Liver (tissue), 8 donors: ENCODE measurements at regions not wholly inside any gene's neighbourhood (a gene's known extent, or its start where the extent isn't known, plus 50 kb on each side); places are given as distances from the start of the nearest gene placed in this dataset.
"Not testable (repeated sequence)": the region's sequence is repeated elsewhere in the genome, so short reads cannot be mapped to it uniquely, and the experiment has no call there.

Experiments
- DNase-seq: peaks from one replicate; pipeline ENCODE4 v3.0.0-alpha.2; 2017; ENCODE audit warnings: low spot score
- H3K27ac ChIP-seq, 2 donors: one replicate each; pipeline ENCODE4 v1.7.0; 2013; ENCODE audit warnings: inconsistent platforms in 2 of 2, low read length in 2 of 2, control low read depth in 1 of 2, low read depth in 1 of 2, mild to moderate bottlenecking in 1 of 2
- H3K27me3 ChIP-seq, 4 donors: one replicate each; pipeline versions ENCODE4 v1.6.1 to v1.7.0; 2013; ENCODE audit warnings: low read length in 3 of 4, inconsistent platforms in 1 of 4, mild to moderate bottlenecking in 1 of 4, moderate library complexity in 1 of 4; ENCODE audit not compliant: control insufficient read depth in 4 of 4, insufficient read depth in 4 of 4
- H3K36me3 ChIP-seq, 4 donors: one replicate each; pipeline versions ENCODE4 v1.6.1 to v1.7.0; 2013; ENCODE audit warnings: low read length in 3 of 4, mild to moderate bottlenecking in 3 of 4, low read depth in 1 of 4, moderate library complexity in 1 of 4; ENCODE audit not compliant: control insufficient read depth in 4 of 4, insufficient read depth in 3 of 4
- H3K4me1 ChIP-seq, 4 donors: one replicate each; pipeline versions ENCODE4 v1.6.1 to v1.7.0; 2013; ENCODE audit warnings: low read length in 3 of 4, mild to moderate bottlenecking in 3 of 4, moderate library complexity in 1 of 4; ENCODE audit not compliant: control insufficient read depth in 4 of 4, insufficient read depth in 4 of 4
- H3K4me3 ChIP-seq, 3 donors: one replicate each; pipeline versions ENCODE4 v1.6.1 to v1.7.0; 2013; ENCODE audit warnings: low read length in 3 of 3, control low read depth in 1 of 3, low read depth in 1 of 3, mild to moderate bottlenecking in 1 of 3
- H3K9ac ChIP-seq, 2 donors: one replicate each; pipeline ENCODE4 v1.7.0; 2013; ENCODE audit warnings: low read length in 2 of 2, mild to moderate bottlenecking in 2 of 2, moderate library complexity in 2 of 2, control low read depth in 1 of 2, low read depth in 1 of 2
- H3K9me3 ChIP-seq, 4 donors: one replicate each; pipeline versions ENCODE4 v1.6.1 to v1.7.0; 2013; ENCODE audit warnings: low read length in 3 of 4; ENCODE audit not compliant: control insufficient read depth in 4 of 4
- EGR1 ChIP-seq, 2 donors: IDR thresholded peaks; 2 replicates each; pipeline ENCODE4 v1.6.1; 2016 to 2018; ENCODE audit warnings: antibody characterized with exemption in 2 of 2, low read depth in 2 of 2
- FOXA1 ChIP-seq: IDR thresholded peaks from 2 replicates; pipeline ENCODE4 v1.6.1; 2016; ENCODE audit warnings: antibody characterized with exemption
- FOXA2 ChIP-seq: IDR thresholded peaks from 2 replicates; pipeline ENCODE4 v1.6.1; 2016; ENCODE audit warnings: antibody characterized with exemption
- JUND ChIP-seq, 2 donors: IDR thresholded peaks; 2 replicates each; pipeline ENCODE4 v1.6.1; 2016; ENCODE audit warnings: antibody characterized with exemption in 2 of 2
- NR2F2 ChIP-seq: IDR thresholded peaks from 2 replicates; pipeline ENCODE4 v1.6.1; 2016; ENCODE audit warnings: antibody characterized with exemption
- RAD21 ChIP-seq, 2 donors: IDR thresholded peaks; 2 replicates each; pipeline ENCODE4 v1.6.1; 2016; ENCODE audit warnings: antibody characterized with exemption in 2 of 2, mild to moderate bottlenecking in 2 of 2
- REST ChIP-seq: IDR thresholded peaks from 2 replicates; pipeline ENCODE4 v1.6.1; 2016; ENCODE audit warnings: antibody characterized with exemption, mild to moderate bottlenecking
- RXRA ChIP-seq, 2 donors: IDR thresholded peaks; 2 replicates each; pipeline ENCODE4 v1.6.1; 2017 to 2018; ENCODE audit warnings: antibody characterized with exemption in 2 of 2, mild to moderate bottlenecking in 1 of 2
- YY1 ChIP-seq: IDR thresholded peaks from 2 replicates; pipeline ENCODE4 v1.6.1; 2016; ENCODE audit warnings: antibody characterized with exemption, mild to moderate bottlenecking
- WGBS: extraction: QIAGEN DNeasy Blood & Tissue Kit; methylation state at CpG from one replicate; pipeline ENCODE4 v1.1.7; 2013; 5-methylcytosine and 5-hydroxymethylcytosine counted together
- TF ChIP-seq, protein P1 (sequence below): fragments of 150-350 bp; IDR thresholded peaks from 2 replicates; pipeline ENCODE4 v1.5.1; 2017; ENCODE audit warnings: improper control_type of control experiment, low read depth, low read length; ENCODE audit not compliant: missing input control
- TF ChIP-seq, protein P2 (sequence below): IDR thresholded peaks from 2 replicates; pipeline ENCODE4 v1.6.1; 2016; ENCODE audit warnings: antibody characterized with exemption
- TF ChIP-seq, protein P3 (sequence below): IDR thresholded peaks from 2 replicates; pipeline ENCODE4 v1.6.1; 2016; ENCODE audit warnings: antibody characterized with exemption
- donor health status: healthy.
- donor health status: healthy.
- donor health status: healthy.
- donor health status: healthy.
- donor health status: healthy.

DNA sequence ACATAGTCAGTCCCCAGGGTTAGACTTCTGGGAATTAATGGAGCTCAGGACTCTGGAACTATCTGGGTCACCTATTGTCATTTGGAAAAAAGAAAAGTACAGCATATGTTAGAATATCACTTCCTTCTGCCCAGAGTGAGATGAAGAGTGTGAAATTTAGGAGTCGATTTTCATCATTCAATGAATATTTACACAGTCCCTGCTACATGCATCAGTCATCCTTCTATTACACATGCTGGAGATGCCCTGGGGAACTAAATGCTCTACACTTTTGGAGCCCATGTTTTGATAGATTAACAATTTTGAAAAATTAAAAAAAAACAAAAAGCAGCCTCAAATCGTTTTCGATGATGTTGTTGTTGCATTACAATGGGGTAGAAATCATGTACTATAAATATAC, 315.4 kb downstream of the ALDH8A1 start:
- Histone ChIP-seq H3K4me3 (no peak overlapping the region), H3K36me3 (no peaks in the 10 kb centered on the region), H3K9me3 (no peaks in the 10 kb centered on the region), H3K4me1 (peaks cover 0 to 13% (median 7%) of the 10 kb centered on the region in 4 donors), H3K27me3 (no peaks in the 10 kb centered on the region), H3K27ac (no peak overlapping the region), H3K9ac (no peak overlapping the region)
- no peak for DNase-seq
- TF ChIP-seq FOXA2 (no peak), NR2F2 (no peak), REST (no peak), JUND (IDR thresholded peaks at IDR 0.05) (no peak), EGR1 (IDR thresholded peaks at IDR 0.05; ENCODE audit: low read depth in 2 of 2) (no peak), FOXA1 (no peak)
- TF ChIP-seq, protein P1, sequence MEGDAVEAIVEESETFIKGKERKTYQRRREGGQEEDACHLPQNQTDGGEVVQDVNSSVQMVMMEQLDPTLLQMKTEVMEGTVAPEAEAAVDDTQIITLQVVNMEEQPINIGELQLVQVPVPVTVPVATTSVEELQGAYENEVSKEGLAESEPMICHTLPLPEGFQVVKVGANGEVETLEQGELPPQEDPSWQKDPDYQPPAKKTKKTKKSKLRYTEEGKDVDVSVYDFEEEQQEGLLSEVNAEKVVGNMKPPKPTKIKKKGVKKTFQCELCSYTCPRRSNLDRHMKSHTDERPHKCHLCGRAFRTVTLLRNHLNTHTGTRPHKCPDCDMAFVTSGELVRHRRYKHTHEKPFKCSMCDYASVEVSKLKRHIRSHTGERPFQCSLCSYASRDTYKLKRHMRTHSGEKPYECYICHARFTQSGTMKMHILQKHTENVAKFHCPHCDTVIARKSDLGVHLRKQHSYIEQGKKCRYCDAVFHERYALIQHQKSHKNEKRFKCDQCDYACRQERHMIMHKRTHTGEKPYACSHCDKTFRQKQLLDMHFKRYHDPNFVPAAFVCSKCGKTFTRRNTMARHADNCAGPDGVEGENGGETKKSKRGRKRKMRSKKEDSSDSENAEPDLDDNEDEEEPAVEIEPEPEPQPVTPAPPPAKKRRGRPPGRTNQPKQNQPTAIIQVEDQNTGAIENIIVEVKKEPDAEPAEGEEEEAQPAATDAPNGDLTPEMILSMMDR: no peak
- TF ChIP-seq, protein P2, sequence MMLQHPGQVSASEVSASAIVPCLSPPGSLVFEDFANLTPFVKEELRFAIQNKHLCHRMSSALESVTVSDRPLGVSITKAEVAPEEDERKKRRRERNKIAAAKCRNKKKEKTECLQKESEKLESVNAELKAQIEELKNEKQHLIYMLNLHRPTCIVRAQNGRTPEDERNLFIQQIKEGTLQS: no peak
- WGBS: 93% methylated on average over 3 of the region's 3 CpGs

- H3K27ac ChIP-seq, H3K9me3 ChIP-seq, DNase-seq, H3K36me3 ChIP-seq, H3K27me3 ChIP-seq, H3K9ac ChIP-seq, H3K4me3 ChIP-seq: not testable (repeated sequence)
- H3K4me1 ChIP-seq: peaks cover 0 to 13% (median 7%) of the 10 kb centered on the region in 4 donors
- WGBS: 95% methylated on average over 48 of the region's 48 CpGs
These were observed 315.3 kb upstream of the SGK1 start for GRCh38 chr6:134632982-134633940.

- no peak for DNase-seq
- Histone ChIP-seq H3K9me3 (no peaks in the 10 kb centered on the region), H3K27me3 (no peaks in the 10 kb centered on the region), H3K9ac (no peak overlapping the region), H3K27ac (no peak overlapping the region), H3K36me3 (no peaks in the 10 kb centered on the region), H3K4me1 (peaks cover 1 to 13% (median 7%) of the 10 kb centered on the region in 4 donors), H3K4me3 (no peak overlapping the region)
- TF ChIP-seq FOXA2 (no peak), RAD21 (IDR thresholded peaks at IDR 0.05) (no peak), RXRA (IDR thresholded peaks at IDR 0.05) (no peak), NR2F2 (no peak), YY1 (no peak)
- TF ChIP-seq, protein P3, sequence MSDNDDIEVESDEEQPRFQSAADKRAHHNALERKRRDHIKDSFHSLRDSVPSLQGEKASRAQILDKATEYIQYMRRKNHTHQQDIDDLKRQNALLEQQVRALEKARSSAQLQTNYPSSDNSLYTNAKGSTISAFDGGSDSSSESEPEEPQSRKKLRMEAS: no peak
- TF ChIP-seq, protein P2: no peak
- 92% methylated on average over 4 of the region's 4 CpGs for WGBS
These were observed 314.1 kb upstream of the SGK1 start for GRCh38 chr6:134632024-134632423.
